GM19455 (cell line): ENCODE measurements at regions not wholly inside any gene's neighbourhood (a gene's known extent, or its start where the extent isn't known, plus 50 kb on each side); places are given as distances from the start of the nearest gene placed in this dataset.

Source experiments
- ATAC-seq: cut with Tn5 transposase; IDR thresholded peaks from one replicate; pipeline ENCODE4 v1.9.1; 2021; ENCODE audit not compliant: unreplicated experiment

DNA sequence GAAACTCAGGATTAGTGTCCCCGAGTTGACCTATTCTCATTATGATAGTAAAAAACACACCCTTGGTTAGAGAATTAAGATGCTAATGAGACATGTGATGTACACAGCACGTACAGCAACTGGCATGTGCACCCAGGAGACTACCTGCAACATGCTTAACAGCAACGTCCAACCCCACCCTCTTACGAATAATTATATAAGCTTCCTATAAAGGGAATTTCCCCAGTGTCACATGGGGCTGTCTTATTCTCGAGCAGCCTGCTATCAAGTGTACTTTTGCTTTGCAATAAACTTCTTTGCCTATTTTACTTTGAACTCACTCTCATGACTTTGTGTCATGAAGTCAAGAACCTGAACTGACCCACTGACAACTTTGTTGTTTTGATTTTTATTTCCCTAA lies 62.4 kb upstream of the PMFBP1 start:
- no peak for ATAC-seq

DNA sequence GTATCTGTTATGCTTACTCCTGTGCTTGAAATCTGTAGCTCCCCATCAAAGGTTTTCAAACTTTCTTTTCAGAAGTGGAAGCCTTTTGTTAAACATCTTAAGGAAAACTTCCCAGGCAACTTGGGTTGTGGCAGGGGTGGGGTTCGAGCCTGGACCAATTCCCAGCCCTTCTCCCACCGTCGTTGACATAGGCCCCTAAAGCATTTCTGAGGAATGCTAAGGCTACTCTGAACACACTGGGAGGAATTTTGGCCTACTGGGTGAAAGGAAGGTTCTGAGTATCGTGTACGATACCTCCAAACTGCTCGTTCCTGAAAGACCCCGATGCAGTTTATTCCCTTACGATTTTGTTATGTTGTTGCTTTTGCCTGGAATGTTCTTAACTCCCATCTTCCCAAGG lies 56.1 kb upstream of the PMFBP1 start:
- no peak for ATAC-seq

- no peak for ATAC-seq
These were observed 54.2 kb upstream of the PMFBP1 start for GRCh38 chr16:72226136-72226535.

DNA sequence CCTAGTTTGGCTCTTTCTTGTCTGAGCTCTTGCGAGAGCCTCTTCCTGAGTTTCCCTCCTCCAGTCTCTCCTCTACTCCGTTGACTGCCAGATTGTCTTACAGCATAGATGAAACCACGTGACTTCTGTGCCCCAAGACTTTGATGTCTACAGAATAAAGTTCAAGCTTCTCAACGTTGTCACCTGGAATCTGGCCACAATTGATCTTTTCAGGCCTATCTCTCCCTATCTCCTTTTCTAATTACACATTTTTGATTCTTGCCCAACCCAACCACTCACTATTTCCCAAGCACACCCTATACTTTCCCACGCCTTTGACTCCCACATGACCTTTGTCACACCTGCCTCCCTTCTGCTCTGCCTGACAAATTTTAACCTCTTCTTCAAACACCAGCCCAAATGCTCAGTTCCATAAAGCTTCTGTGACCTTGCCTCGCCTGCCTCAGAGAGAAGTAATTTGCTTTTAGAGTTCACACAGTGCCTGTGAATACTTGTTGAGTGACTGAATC lies 52.4 kb upstream of the PMFBP1 start:
- no peak for ATAC-seq

- no peak for ATAC-seq
These were observed 50.5 kb upstream of the PMFBP1 start for GRCh38 chr16:72222503-72222902.
